ENCODE measurements at regions not wholly inside any gene's neighbourhood (a gene's known extent, or its start where the extent isn't known, plus 50 kb on each side); places are given as distances from the start of the nearest gene placed in this dataset.
A peak's percentile ranks its signal among the peaks of the same experiment; 100 is the strongest.

DNA sequence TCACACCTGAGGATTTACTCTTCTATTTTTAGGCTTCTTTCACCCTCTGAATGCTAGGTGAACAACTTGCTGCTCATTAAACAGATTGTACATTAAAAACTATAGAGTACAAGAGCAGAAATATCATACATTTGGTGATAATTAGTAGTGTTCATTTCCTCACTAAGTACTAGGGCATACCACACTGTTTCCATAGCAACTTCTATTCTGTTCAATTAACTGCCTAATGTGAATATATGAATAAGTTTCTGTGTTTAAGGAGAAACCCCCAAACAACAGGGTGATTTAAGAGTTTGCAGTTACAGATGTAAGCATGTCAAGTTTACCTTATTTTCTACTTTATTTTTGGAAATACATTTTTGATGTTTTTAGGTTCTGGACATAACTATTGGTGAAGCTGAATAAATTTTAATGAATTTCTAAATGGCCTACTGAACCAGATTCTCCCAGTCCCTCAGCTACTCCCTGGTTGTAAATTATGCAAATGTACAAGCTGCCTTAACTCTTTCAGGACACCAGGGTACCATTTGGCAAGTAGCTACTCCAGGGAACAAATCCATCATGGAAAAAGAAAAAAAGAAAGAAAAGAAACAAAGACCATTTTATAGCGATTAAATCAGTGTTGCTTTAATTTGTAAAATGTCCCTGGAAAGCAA is 199.8 kb upstream of the NAV3 start:
- no peak for DNase-seq (ENCODE audit: low read depth)

DNA sequence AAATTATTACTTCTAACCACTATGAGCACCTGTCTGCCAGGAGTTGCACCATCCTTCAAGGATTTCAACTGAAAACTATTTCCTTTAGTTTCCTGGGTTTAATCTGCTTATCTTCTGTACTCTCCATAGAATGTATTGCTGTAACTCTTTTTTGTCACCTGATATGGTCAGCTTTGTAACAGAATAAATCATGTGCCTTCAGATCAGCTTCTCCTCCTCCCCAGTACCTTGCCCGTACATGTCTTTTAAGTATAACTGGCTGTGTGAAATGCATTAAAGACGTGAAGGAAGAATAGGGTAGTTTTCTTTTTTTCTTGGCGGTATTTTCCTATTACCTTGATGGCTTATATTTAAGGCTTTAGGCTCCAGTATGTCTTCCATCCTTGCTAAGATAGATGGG is 200.3 kb upstream of the NAV3 start:
- DNase-seq (ENCODE audit: low read depth), result no peak

DNA sequence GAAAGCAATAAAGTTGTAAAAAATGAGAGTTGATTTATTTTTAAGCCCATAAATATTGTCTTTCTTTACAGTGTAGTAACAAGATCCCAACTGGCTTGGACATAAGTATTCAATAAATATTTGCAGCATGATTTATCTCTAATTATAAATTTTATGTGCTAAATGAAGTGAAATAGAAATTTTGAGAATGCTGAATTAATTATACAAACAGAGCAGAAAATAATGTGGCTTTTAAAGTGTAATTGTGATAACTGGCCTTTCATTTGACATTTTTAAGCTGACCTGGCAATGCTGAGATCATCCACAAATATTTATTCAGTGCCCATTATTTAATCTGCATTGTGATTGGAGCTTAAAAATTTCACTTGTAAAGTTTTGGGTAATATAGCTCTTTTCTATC is 201.6 kb upstream of the NAV3 start:
- no peak for DNase-seq (ENCODE audit: low read depth)

DNA sequence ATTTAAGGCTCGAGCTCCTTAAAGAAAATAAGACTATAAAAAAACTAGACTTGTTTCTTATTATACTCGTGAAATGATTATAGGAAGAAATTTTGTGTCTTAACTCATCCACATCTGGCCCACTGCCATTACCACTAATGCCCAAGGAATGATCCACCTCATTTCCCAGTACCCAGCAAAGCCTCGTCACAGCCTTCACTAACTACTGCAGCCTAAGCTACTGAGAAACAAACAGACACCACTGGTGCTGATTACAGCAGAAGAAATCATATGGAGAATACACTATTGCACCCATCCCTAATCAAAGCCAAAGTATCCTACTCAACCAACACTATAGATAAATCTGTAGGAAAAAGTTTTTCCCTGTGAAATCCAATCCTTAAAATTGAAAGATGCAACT is 205.3 kb upstream of the NAV3 start:
- peak; percentile 89 for DNase-seq (ENCODE audit: low read depth)

DNA sequence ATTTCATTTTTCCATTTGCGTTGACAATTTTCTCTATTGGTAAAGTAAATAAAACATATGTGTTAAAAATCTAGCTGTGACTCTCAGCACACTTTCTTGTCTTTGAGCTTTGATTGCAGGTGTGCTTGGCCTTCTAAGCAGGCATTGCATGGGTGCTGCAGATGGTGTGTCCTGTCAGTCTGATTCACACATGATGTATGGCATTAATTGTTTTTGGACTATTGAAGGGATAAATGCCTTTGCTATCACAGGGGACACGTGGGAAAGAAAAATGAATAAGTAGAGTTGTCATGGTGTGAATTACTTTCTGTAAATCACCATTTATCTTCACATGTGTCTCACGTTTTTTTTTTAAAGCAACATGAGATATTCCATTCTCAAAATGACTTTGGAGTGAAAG is 211.3 kb upstream of the NAV3 start:
- no peak for DNase-seq (ENCODE audit: low read depth)

DNA sequence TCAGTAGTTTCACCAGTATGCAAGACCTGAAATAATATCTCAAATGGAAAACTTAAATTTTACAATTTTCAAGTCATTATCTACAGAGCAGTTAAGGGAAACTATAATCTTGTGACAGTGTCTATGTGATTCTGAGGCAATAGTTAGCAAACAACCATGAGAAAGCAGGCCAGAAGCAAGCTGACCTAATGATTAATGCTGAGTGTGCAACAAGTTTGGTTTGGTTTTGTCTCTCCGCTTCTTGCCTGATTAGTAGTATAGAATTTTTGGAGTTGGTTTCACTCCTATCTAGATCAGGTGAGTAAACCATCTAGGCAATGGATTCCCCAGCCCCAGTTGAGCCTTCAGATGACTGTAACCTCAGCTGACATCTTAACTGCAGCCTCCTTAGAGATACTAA is 212.9 kb upstream of the NAV3 start:
- DNase-seq (ENCODE audit: low read depth), result no peak

GRCh38 chr12:77615332-77615731 is 215.4 kb upstream of the NAV3 start:
- peak; percentile 49 for DNase-seq (ENCODE audit: low read depth)

GRCh38 chr12:77613411-77613810 is 217.3 kb upstream of the NAV3 start:
- DNase-seq (ENCODE audit: low read depth), result no peak

- no peak for DNase-seq (ENCODE audit: low read depth)
Measured at GRCh38 chr12:77610446-77610845, 220.2 kb upstream of the NAV3 start.

DNA sequence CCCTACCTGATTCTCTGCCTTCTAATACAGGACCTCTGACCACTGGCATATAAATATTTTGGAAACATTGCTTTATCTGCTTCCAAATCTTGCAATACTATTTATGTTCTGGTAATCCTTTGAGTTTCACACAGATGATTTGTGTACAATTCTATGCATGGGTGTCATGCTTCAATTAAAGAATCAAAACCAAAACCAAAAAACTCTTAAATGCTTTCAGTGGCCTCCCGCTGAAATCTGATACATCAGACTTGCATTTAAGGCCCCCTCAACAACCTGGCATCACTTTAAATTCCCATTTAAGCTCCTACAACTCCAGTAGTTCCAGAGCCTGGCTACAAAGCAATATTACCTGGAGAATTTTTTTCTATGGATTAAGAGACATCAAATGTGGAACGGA is 221.7 kb upstream of the NAV3 start:
- no peak for DNase-seq (ENCODE audit: low read depth)

DNA sequence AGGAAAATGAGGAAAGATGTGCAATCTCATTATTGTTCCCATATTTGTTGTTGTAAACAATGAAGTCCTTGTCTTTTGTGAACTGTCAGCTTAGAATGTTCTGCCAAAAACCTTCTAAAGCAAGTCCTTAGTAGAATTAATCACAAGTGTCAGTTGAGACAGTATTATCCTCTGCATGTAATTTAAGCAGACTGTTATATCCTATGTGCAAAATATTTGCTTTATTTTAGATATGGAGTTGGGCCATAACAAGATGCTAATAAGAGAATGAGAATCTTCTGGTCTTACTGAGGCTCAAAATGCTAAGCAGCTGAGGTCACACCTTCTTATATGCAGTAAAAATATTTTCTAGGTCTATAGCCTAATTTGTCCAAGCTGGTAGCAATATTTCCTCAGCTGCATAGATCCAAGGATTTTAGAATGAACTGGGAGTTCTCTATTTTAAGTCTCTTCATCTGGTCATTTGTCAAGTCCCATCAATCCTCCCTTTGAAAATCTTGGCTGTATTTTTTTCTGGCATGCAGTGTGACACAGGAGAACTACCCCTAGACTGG is 222.3 kb upstream of the NAV3 start:
- DNase-seq (ENCODE audit: low read depth), result no peak

- no peak for DNase-seq (ENCODE audit: low read depth)
Measured at GRCh38 chr12:77606348-77606747, 224.3 kb upstream of the NAV3 start.

- no peak for DNase-seq (ENCODE audit: low read depth)
Measured at GRCh38 chr12:77603946-77604345, 226.7 kb upstream of the NAV3 start.

- no peak for DNase-seq (ENCODE audit: low read depth)
Measured at GRCh38 chr12:77601069-77601468, 229.6 kb upstream of the NAV3 start.

GRCh38 chr12:77600468-77600843 is 230.2 kb upstream of the NAV3 start:
- no peak for DNase-seq (ENCODE audit: low read depth)

DNA sequence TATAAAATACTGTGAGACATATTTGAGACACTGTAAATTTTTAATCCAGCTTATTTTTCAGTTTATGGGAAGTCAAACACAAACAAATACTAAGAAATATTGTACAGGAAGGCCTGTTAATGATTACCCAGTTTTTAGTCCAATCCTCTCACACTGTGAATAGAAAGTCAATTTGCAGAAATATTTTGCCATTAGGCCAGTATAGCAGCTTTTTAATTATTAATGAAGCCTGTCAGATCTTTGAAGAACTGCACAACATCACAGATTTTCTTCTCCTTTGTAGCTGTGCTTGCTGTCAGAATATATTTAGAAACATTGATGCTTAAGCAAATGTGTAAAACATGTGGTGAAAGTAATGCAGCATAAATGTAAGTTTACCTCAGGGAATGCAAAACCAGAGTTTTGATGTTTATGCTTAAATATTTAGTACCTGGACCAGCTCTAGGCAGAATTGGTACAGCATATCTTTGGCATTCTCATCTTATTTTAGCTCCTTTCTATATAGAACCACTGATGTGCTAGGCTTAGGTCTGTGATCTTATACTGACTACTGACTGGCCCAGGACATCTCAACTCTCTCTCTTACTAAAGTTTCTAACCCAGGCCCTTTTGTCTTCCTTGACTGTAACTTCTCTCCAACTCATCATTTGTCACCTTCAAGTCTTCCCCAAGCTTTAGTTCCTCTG is 230.8 kb upstream of the NAV3 start:
- DNase-seq (ENCODE audit: low read depth), result no peak

DNA sequence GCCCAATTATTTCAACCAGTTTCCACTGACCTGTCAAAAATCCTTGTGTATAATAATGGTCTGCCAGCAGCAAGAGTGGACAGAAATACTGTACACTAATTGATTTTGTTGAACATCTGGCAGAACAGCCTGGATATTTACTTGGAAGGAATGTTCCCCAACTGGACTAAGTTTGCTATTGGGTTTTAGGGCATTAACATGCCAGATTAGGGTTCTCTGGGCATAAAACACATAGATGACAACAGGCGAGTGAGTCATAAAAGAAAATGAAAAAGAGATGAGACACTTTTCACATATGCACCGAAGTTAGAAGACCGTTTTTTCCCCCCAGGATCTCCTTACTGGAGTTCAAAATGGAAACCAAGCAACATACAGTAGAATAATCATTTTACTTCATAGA is 236.3 kb upstream of the NAV3 start:
- DNase-seq (ENCODE audit: low read depth), result no peak

GRCh38 chr12:77592836-77593235 is 237.9 kb upstream of the NAV3 start:
- no peak for DNase-seq (ENCODE audit: low read depth)

- no peak for DNase-seq (ENCODE audit: low read depth)
Measured at GRCh38 chr12:77591959-77592743, 238.5 kb upstream of the NAV3 start.

- no peak for DNase-seq (ENCODE audit: low read depth)
Measured at GRCh38 chr12:77590306-77590705, 240.4 kb upstream of the NAV3 start.

GRCh38 chr12:77584860-77585259 is 245.8 kb upstream of the NAV3 start:
- no peak for DNase-seq (ENCODE audit: low read depth)

- no peak for DNase-seq (ENCODE audit: low read depth)
Measured at GRCh38 chr12:77578466-77579220, 252.1 kb upstream of the NAV3 start.
